LoVo (cell line): ENCODE measurements at regions not wholly inside any gene's neighbourhood (a gene's known extent, or its start where the extent isn't known, plus 50 kb on each side); places are given as distances from the start of the nearest gene placed in this dataset.

Source experiments
- DNase-seq: peaks from one replicate; pipeline ENCODE4 v3.0.0-alpha.2; 2016; ENCODE audit warnings: low spot score

DNA sequence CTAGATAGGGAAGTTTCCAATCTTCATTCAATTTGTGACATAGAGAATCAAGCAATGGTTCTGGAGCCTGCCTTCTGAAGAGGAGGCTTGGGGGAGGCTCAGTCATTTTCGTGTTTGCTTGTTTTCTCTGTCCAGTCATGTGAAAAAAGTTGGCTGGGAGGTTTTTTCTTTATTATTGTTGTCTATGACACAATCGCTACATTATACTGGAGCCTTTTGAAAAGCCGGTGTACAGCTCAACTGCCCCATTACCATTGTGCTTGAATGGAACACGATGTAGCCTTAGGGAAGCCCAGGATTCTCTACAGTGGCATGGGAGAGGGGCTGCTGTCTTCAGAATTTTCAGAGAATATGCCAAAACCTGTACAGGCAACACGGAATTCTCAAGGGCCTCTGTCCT is 57.9 kb upstream of the NCAM1 start:
- no peak for DNase-seq

DNA sequence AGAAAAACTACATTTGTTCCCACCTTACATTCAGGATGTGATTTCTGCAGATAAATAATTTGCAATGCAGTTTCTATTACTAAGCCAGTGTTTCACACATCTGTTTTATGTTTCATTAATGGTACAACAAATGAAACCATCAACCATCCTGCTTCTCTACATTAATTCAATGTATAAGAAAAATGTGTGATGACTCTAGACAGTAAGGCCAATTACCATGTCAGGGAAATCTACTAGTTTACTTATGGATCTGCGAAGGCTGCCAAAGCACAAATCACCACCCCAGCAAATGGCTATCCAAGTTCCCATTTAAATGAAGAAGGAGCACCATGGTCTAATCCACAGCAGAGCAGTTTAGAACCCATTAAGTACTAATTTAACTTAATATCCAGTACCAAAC is 50.1 kb upstream of the NCAM1 start:
- DNase-seq = no peak
